COLO829 (cell line): ENCODE measurements at regions not wholly inside any gene's neighbourhood (a gene's known extent, or its start where the extent isn't known, plus 50 kb on each side); places are given as distances from the start of the nearest gene placed in this dataset.

Experiments
- DNase-seq: peaks from one replicate; pipeline ENCODE4 v3.0.0; 2012; ENCODE audit warnings: low spot score

- no peak for DNase-seq
Observed at GRCh38 chr10:128316925-128317324, 190.7 kb upstream of the MKI67 start.

- no peak for DNase-seq
Observed at GRCh38 chr10:128318366-128318765, 192.1 kb upstream of the MKI67 start.

- DNase-seq: no peak
Observed at GRCh38 chr10:128318913-128319312, 192.7 kb upstream of the MKI67 start.

- no peak for DNase-seq
Observed at GRCh38 chr10:128322106-128322505, 195.9 kb upstream of the MKI67 start.

- no peak for DNase-seq
Observed at GRCh38 chr10:128322950-128323349, 196.7 kb upstream of the MKI67 start.

- DNase-seq: no peak
Observed at GRCh38 chr10:128324058-128324827, 198.0 kb upstream of the MKI67 start.

GRCh38 chr10:128325788-128326187, 199.6 kb upstream of the MKI67 start:
- no peak for DNase-seq

- DNase-seq: no peak
Observed at GRCh38 chr10:128326251-128326650, 200.0 kb upstream of the MKI67 start.

- DNase-seq: no peak
Observed at GRCh38 chr10:128326851-128327250, 200.6 kb upstream of the MKI67 start.

GRCh38 chr10:128336401-128336800, 210.2 kb upstream of the MKI67 start:
- DNase-seq: no peak

GRCh38 chr10:128337860-128338378, 211.7 kb upstream of the MKI67 start:
- no peak for DNase-seq

GRCh38 chr10:128338951-128339350, 212.7 kb upstream of the MKI67 start:
- no peak for DNase-seq

- no peak for DNase-seq
Observed at GRCh38 chr10:128339753-128340152, 213.5 kb upstream of the MKI67 start.

GRCh38 chr10:128345353-128345752, 219.1 kb upstream of the MKI67 start:
- DNase-seq: no peak

- DNase-seq: no peak
Observed at GRCh38 chr10:128360783-128361182, 234.6 kb upstream of the MKI67 start.

GRCh38 chr10:128361487-128361886, 235.3 kb upstream of the MKI67 start:
- DNase-seq: no peak

- DNase-seq: no peak
Observed at GRCh38 chr10:128362514-128362913, 236.3 kb upstream of the MKI67 start.

GRCh38 chr10:128364631-128365030, 238.4 kb upstream of the MKI67 start:
- no peak for DNase-seq

- no peak for DNase-seq
Observed at GRCh38 chr10:128365156-128365725, 239.0 kb upstream of the MKI67 start.

GRCh38 chr10:128367807-128368206, 241.6 kb upstream of the MKI67 start:
- DNase-seq: no peak

GRCh38 chr10:128369101-128369650, 243.0 kb upstream of the MKI67 start:
- no peak for DNase-seq

- DNase-seq: no peak
Observed at GRCh38 chr10:128373071-128373749, 247.0 kb upstream of the MKI67 start.

- no peak for DNase-seq
Observed at GRCh38 chr10:128373831-128374230, 247.6 kb upstream of the MKI67 start.
